PC-3 (cell line): ENCODE measurements at regions not wholly inside any gene's neighbourhood (a gene's known extent, or its start where the extent isn't known, plus 50 kb on each side); places are given as distances from the start of the nearest gene placed in this dataset.

Experiments
- ATAC-seq: fragments of 200-7000 bp; cut with Tn5 transposase; 2 replicates; pipeline ENCODE4 v1.9.1; 2020; ENCODE audit warnings: mild to moderate bottlenecking, moderate library complexity
- BruUV-seq: library from RNA; stranded (reverse); fragments of 400-500 nt; replicated peaks from 2 replicates; lab custom pipeline; 2021; lab: Mats Ljungman, UMichigan
- CTCF ChIA-PET: fragments of 300-600 bp; sonication (Branson Sonifier 250); formaldehyde crosslinking; loops from one replicate; lab custom pipeline; 2022; ENCODE audit warnings: antibody characterized with exemption; lab: Charles Lee
- POLR2A ChIA-PET: fragments of 300-600 bp; sonication (Branson Sonifier 250); formaldehyde crosslinking; loops from one replicate; lab custom pipeline; 2022; ENCODE audit warnings: antibody characterized with exemption; ENCODE audit not compliant: unreplicated experiment; lab: Charles Lee
- DNase-seq: peaks from one replicate; pipeline ENCODE4 v3.0.0-alpha.2; 2015
- H2AFZ ChIP-seq: fragments of 300-600 bp; sonication (generic); 2 replicates; pipeline ENCODE4 v1.6.0; 2016; ENCODE audit warnings: antibody characterized with exemption, low read length
- H3F3A ChIP-seq: fragments of 300-600 bp; sonication (generic); one replicate; pipeline ENCODE4 v1.6.0; 2017; ENCODE audit warnings: antibody characterized with exemption, low read length, control low read depth, mild to moderate bottlenecking; ENCODE audit not compliant: unreplicated experiment
- H3K27ac ChIP-seq: fragments of 300-600 bp; sonication (generic); 2 replicates; pipeline ENCODE4 v1.5.1; 2016; ENCODE audit warnings: mild to moderate bottlenecking, low read length
- H3K27me3 ChIP-seq: fragments of 300-600 bp; sonication (generic); 2 replicates; pipeline ENCODE4 v1.6.1; 2016; ENCODE audit warnings: low read length, mixed read lengths
- H3K36me3 ChIP-seq: fragments of 300-600 bp; sonication (generic); 2 replicates; pipeline ENCODE4 v1.6.1; 2016; ENCODE audit warnings: low read depth, mixed run types, low read length, mixed read lengths
- H3K4me1 ChIP-seq: fragments of 300-600 bp; sonication (generic); 2 replicates; pipeline ENCODE4 v1.5.1; 2016; ENCODE audit warnings: low read length; ENCODE audit not compliant: insufficient read depth
- H3K4me2 ChIP-seq: fragments of 300-600 bp; sonication (generic); 2 replicates; pipeline ENCODE4 v1.6.0; 2016; ENCODE audit warnings: low read length
- H3K4me3 ChIP-seq: fragments of 300-600 bp; sonication (generic); 2 replicates; pipeline ENCODE4 v1.5.1; 2016; ENCODE audit warnings: mild to moderate bottlenecking, low read length, mixed read lengths
- H3K79me2 ChIP-seq: fragments of 300-600 bp; sonication (generic); 2 replicates; pipeline ENCODE4 v1.6.1; 2017; ENCODE audit warnings: low read length, mixed read lengths
- H3K9ac ChIP-seq: fragments of 300-600 bp; sonication (generic); 2 replicates; pipeline ENCODE4 v1.6.0; 2016; ENCODE audit warnings: mild to moderate bottlenecking, low read length
- H3K9me2 ChIP-seq: fragments of 300-600 bp; sonication (generic); replicated peaks from 2 replicates; pipeline ENCODE4 v1.6.1; 2016; ENCODE audit warnings: mixed run types, low read length, mixed read lengths
- H3K9me3 ChIP-seq: fragments of 300-600 bp; sonication (generic); 2 replicates; pipeline ENCODE4 v1.6.1; 2016; ENCODE audit warnings: low read length, mixed read lengths
- H4K20me1 ChIP-seq: fragments of 300-600 bp; sonication (generic); 2 replicates; pipeline ENCODE4 v1.6.1; 2016; ENCODE audit warnings: low read length, mixed read lengths
- EZH2 ChIP-seq: fragments of 300-600 bp; sonication (generic); IDR thresholded peaks from one replicate; pipeline ENCODE4 v1.6.1; 2017; ENCODE audit warnings: antibody characterized with exemption, mild to moderate bottlenecking, low read length; ENCODE audit not compliant: unreplicated experiment
- EZH2phosphoT487 ChIP-seq: fragments of 300-600 bp; sonication (generic); IDR thresholded peaks from 2 replicates; pipeline ENCODE4 v1.6.1; 2018; ENCODE audit warnings: mild to moderate bottlenecking, antibody characterized with exemption, low read length, borderline replicate concordance
- intact Hi-C: fragments of 100-400 bp; cut with micrococcal nuclease; formaldehyde crosslinking; loops from 2 replicates; pipeline ENCODE4 v1.9.0; 2023
- TF ChIP-seq, protein P1 (sequence below): fragments of 300-600 bp; sonication (generic); conservative IDR thresholded peaks from 2 replicates; pipeline ENCODE4 v1.5.1; 2017; ENCODE audit warnings: antibody characterized with exemption, low read depth, mild to moderate bottlenecking, low read length

DNA sequence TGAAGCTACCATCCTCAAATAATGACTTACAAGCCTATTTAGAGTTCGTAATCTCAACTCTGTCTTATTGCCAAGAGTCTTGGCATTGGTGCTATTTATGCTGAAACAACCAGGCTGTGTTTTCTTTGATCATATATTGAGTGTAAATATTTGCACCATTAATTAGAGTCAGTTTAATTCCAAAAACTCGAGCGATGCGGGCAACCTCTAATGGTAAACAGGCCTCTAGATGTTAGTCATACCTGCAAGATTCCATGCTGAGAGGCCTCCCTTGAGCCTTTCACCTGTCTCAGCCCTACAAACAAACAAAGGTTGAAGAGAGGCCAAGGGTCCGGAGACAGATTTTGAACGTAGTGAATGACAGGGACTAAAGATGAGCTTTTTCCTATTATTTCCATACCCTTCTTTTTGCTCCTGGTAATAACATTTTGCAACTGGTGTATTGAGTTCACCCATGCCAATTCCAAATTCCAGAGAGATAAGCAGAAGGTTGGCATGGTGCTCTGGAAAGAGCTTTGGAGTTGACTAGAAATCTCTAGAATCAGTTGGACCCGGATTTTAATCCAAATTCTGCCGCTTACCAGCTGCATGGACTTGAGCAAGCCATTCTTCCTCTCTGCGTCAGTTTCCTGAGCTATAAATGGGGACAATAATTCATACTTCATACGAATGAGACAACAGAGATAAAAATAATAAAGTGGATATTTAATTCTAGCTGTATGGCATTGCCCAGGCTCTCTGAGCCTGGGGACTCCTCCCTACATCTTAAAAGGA is 99.1 kb upstream of the ANO1 start:
- Histone ChIP-seq H4K20me1 (no peaks in the 10 kb centered on the region), H3K4me2 (no peak overlapping the region), H3K9ac (no peak overlapping the region), H3K9me3 (no peaks in the 10 kb centered on the region), H3F3A (no peaks in the 10 kb centered on the region), H3K4me3 (no peak overlapping the region), H3K9me2 (no peaks in the 10 kb centered on the region), H2AFZ (no peak overlapping the region), H3K27me3 (no peaks in the 10 kb centered on the region), H3K27ac (no peak overlapping the region), H3K36me3 (no peaks in the 10 kb centered on the region), H3K79me2 (no peaks in the 10 kb centered on the region), H3K4me1 (no peaks in the 10 kb centered on the region)
- TF ChIP-seq, protein P1, sequence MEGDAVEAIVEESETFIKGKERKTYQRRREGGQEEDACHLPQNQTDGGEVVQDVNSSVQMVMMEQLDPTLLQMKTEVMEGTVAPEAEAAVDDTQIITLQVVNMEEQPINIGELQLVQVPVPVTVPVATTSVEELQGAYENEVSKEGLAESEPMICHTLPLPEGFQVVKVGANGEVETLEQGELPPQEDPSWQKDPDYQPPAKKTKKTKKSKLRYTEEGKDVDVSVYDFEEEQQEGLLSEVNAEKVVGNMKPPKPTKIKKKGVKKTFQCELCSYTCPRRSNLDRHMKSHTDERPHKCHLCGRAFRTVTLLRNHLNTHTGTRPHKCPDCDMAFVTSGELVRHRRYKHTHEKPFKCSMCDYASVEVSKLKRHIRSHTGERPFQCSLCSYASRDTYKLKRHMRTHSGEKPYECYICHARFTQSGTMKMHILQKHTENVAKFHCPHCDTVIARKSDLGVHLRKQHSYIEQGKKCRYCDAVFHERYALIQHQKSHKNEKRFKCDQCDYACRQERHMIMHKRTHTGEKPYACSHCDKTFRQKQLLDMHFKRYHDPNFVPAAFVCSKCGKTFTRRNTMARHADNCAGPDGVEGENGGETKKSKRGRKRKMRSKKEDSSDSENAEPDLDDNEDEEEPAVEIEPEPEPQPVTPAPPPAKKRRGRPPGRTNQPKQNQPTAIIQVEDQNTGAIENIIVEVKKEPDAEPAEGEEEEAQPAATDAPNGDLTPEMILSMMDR: no peak
- TF ChIP-seq EZH2phosphoT487 (no peak), EZH2 (no peak)
- no TSS peak for BruUV-seq
- no peak for DNase-seq
- intact Hi-C loops: no loop called here
- ATAC-seq: no peak
- POLR2A ChIA-PET: no interaction called here
- CTCF ChIA-PET: no interaction called here

DNA sequence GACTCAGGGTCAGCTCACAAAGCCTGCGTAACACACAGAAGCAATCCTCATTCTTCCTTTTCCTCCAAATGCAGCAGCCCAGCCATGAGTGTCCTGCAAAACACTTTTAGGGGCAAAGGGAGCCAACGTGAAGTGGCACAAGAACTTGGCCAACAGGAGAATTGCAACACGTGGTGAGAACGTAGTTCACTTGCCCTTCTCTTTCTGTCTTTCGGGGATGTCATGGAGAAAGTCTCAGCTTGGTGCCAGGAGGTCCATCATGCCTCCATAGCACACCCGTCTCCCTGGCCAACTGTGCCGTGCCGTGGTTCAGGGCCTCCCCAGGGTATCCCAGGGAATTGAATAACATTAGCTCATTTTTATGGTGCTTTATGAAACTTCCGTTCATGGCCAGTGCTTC is 98.5 kb upstream of the ANO1 start:
- Histone ChIP-seq H3K4me3 (no peak overlapping the region), H3K27ac (no peak overlapping the region), H3K36me3 (no peaks in the 10 kb centered on the region), H3K9ac (no peak overlapping the region), H3K4me2 (no peak overlapping the region), H3K27me3 (no peaks in the 10 kb centered on the region), H3K79me2 (no peaks in the 10 kb centered on the region), H2AFZ (no peak overlapping the region), H3F3A (no peaks in the 10 kb centered on the region), H3K9me3 (no peaks in the 10 kb centered on the region), H3K9me2 (no peaks in the 10 kb centered on the region), H3K4me1 (no peaks in the 10 kb centered on the region), H4K20me1 (no peaks in the 10 kb centered on the region)
- no peak for DNase-seq
- intact Hi-C loops: no loop called here
- POLR2A ChIA-PET: no interaction called here
- TF ChIP-seq EZH2phosphoT487: no peak
- TF ChIP-seq EZH2: no peak
- TF ChIP-seq, protein P1: no peak
- no peak for ATAC-seq
- CTCF ChIA-PET: no interaction called here
- no TSS peak for BruUV-seq

DNA sequence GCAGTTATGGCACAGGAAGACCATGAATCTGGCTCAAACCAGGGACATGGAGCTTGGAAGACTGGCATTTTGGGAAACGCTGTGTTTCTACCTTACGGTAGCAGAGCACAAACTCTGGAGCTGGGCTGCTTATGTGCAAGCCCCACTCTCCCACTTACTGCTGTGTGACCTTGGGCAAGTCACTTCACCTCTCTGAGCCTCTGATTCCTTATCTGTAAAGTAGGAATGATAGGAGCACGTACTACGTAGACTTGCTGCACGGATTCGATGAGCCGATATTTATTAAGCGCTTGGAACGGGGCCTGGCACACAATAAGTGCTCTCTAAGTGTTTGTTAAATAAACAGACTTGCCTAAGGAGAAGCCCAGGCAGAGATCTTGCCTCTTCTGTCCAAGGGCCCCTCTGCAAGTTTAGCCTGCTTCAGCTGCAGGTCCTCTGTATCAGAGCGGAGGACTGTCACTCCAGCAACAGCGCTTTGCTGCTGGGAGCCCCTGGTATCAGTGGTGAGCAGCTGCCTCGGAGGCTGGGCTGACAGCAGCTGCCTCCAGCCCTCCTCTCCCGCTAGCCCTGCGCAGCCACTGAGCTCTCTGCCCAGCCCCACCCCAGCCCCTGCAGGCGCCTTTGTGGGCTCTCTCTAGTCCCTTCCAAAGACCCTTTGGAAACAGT is 96.9 kb upstream of the ANO1 start:
- intact Hi-C loops: no loop called here
- H3K4me2 ChIP-seq: no peak overlapping the region
- ChIA-PET POLR2A (no interaction called here), CTCF (no interaction called here)
- H3K79me2 ChIP-seq: no peaks in the 10 kb centered on the region
- no peaks in the 10 kb centered on the region for H3F3A ChIP-seq
- BruUV-seq: no TSS peak
- no peaks in the 10 kb centered on the region for H3K9me3 ChIP-seq
- H3K4me3 ChIP-seq: no peak overlapping the region
- TF ChIP-seq EZH2phosphoT487 (no peak), EZH2 (no peak)
- TF ChIP-seq, protein P1: no peak
- H4K20me1 ChIP-seq: no peaks in the 10 kb centered on the region
- H3K9me2 ChIP-seq: no peaks in the 10 kb centered on the region
- no peaks in the 10 kb centered on the region for H3K27me3 ChIP-seq
- no peak for DNase-seq
- no peak overlapping the region for H3K27ac ChIP-seq
- H2AFZ ChIP-seq: no peak overlapping the region
- ATAC-seq: no peak
- H3K4me1 ChIP-seq: no peaks in the 10 kb centered on the region
- no peak overlapping the region for H3K9ac ChIP-seq
- H3K36me3 ChIP-seq: no peaks in the 10 kb centered on the region
